Stimulated activated naive CD8-positive, alpha-beta T cell treated with anti-CD3 and anti-CD28 coated beads, Interleukin-15, amount 100 ng/mL, for 72 hours (primary cell): ENCODE measurements at regions not wholly inside any gene's neighbourhood (a gene's known extent, or its start where the extent isn't known, plus 50 kb on each side); places are given as distances from the start of the nearest gene placed in this dataset.

Experiments used
- ATAC-seq: fragments of 150-1000 bp; cut with Tn5 transposase; 2 replicates; pipeline ENCODE4 v1.10.0; 2021; ENCODE audit warnings: mild to moderate bottlenecking, moderate library complexity
- DNase-seq, 2 donors: peaks; one replicate each; pipeline ENCODE4 v3.0.0; 2021 to 2022
- H3K27ac Mint-ChIP-seq, 2 donors: one replicate each; pipeline ENCODE4 v1.8.0; 2022; ENCODE audit warnings: mild to moderate bottlenecking in 2 of 2, mixed read lengths in 2 of 2, moderate library complexity in 2 of 2
- H3K27me3 Mint-ChIP-seq: one replicate; pipeline ENCODE4 v1.8.0; 2022; ENCODE audit warnings: mixed read lengths
- H3K4me1 Mint-ChIP-seq: one replicate; pipeline ENCODE4 v1.8.0; 2022; ENCODE audit warnings: mild to moderate bottlenecking, mixed read lengths
- H3K4me3 Mint-ChIP-seq, 2 donors: one replicate each; pipeline ENCODE4 v1.8.0; 2022; ENCODE audit warnings: mild to moderate bottlenecking in 2 of 2, mixed read lengths in 2 of 2, moderate library complexity in 1 of 2
- H3K9me3 Mint-ChIP-seq, 2 donors: one replicate each; pipeline ENCODE4 v1.8.0; 2022; ENCODE audit warnings: mixed read lengths in 2 of 2

- no peak overlapping the region for H3K27ac Mint-ChIP-seq
- DNase-seq (no peak), ATAC-seq (no peak)
- H3K27me3 Mint-ChIP-seq, result no peaks in the 10 kb centered on the region
- H3K4me1 Mint-ChIP-seq, result no peaks in the 10 kb centered on the region
- H3K9me3 Mint-ChIP-seq, result no peaks in the 10 kb centered on the region
- no peak overlapping the region for H3K4me3 Mint-ChIP-seq
These were observed 389.1 kb downstream of the HAPSTR1 start for GRCh38 chr16:9480503-9480902.

GRCh38 chr16:9481747-9482730 lies 390.6 kb downstream of the HAPSTR1 start:
- no peak overlapping the region for H3K27ac Mint-ChIP-seq
- H3K4me1 Mint-ChIP-seq, result no peaks in the 10 kb centered on the region
- no peak overlapping the region for H3K4me3 Mint-ChIP-seq
- H3K27me3 Mint-ChIP-seq, result no peaks in the 10 kb centered on the region
- ATAC-seq (no peak), DNase-seq (no peak)
- H3K9me3 Mint-ChIP-seq, result no peaks in the 10 kb centered on the region

GRCh38 chr16:9484426-9484825 lies 393.0 kb downstream of the HAPSTR1 start:
- no peaks in the 10 kb centered on the region for H3K27me3 Mint-ChIP-seq
- ATAC-seq, result no peak
- no peaks in the 10 kb centered on the region for H3K4me1 Mint-ChIP-seq
- H3K27ac Mint-ChIP-seq, result no peak overlapping the region
- no peak for DNase-seq
- no peak overlapping the region for H3K4me3 Mint-ChIP-seq
- peaks cover 0 to 5% of the 10 kb centered on the region in 2 donors for H3K9me3 Mint-ChIP-seq

GRCh38 chr16:9484881-9485280 lies 393.4 kb downstream of the HAPSTR1 start:
- DNase-seq (no peak), ATAC-seq (no peak)
- H3K9me3 Mint-ChIP-seq, result peaks cover 0 to 5% of the 10 kb centered on the region in 2 donors
- H3K4me1 Mint-ChIP-seq, result no peaks in the 10 kb centered on the region
- H3K4me3 Mint-ChIP-seq, result no peak overlapping the region
- H3K27me3 Mint-ChIP-seq, result no peaks in the 10 kb centered on the region
- H3K27ac Mint-ChIP-seq, result no peak overlapping the region

GRCh38 chr16:9489835-9490467 lies 398.5 kb downstream of the HAPSTR1 start:
- no peaks in the 10 kb centered on the region for H3K27me3 Mint-ChIP-seq
- DNase-seq (no peak), ATAC-seq (no peak)
- H3K4me1 Mint-ChIP-seq, result no peaks in the 10 kb centered on the region
- no peak overlapping the region for H3K4me3 Mint-ChIP-seq
- no peak overlapping the region for H3K27ac Mint-ChIP-seq
- peaks cover 8 to 12% of the 10 kb centered on the region in 2 donors for H3K9me3 Mint-ChIP-seq

GRCh38 chr16:9495824-9496223 lies 404.4 kb downstream of the HAPSTR1 start:
- H3K9me3 Mint-ChIP-seq, result peaks cover 10 to 13% of the 10 kb centered on the region in 2 donors
- no peaks in the 10 kb centered on the region for H3K27me3 Mint-ChIP-seq
- no peak for ATAC-seq
- H3K27ac Mint-ChIP-seq, result no peak overlapping the region
- H3K4me1 Mint-ChIP-seq, result no peaks in the 10 kb centered on the region
- DNase-seq, result no peak
- H3K4me3 Mint-ChIP-seq, result no peak overlapping the region

- no peak for ATAC-seq
- no peaks in the 10 kb centered on the region for H3K4me1 Mint-ChIP-seq
- no peak for DNase-seq
- H3K27ac Mint-ChIP-seq, result no peak overlapping the region
- H3K4me3 Mint-ChIP-seq, result no peak overlapping the region
- H3K27me3 Mint-ChIP-seq, result no peaks in the 10 kb centered on the region
- H3K9me3 Mint-ChIP-seq, result peaks cover 5 to 6% of the 10 kb centered on the region in 2 donors
These were observed 406.3 kb downstream of the HAPSTR1 start for GRCh38 chr16:9497750-9498149.

- no peak overlapping the region for H3K4me3 Mint-ChIP-seq
- H3K27me3 Mint-ChIP-seq, result no peaks in the 10 kb centered on the region
- no peak for ATAC-seq
- no peak overlapping the region for H3K27ac Mint-ChIP-seq
- DNase-seq, result no peak
- peaks cover 5 to 6% of the 10 kb centered on the region in 2 donors for H3K9me3 Mint-ChIP-seq
- no peaks in the 10 kb centered on the region for H3K4me1 Mint-ChIP-seq
These were observed 408.6 kb downstream of the HAPSTR1 start for GRCh38 chr16:9499941-9500593.

GRCh38 chr16:9500872-9501271 lies 409.4 kb downstream of the HAPSTR1 start:
- no peaks in the 10 kb centered on the region for H3K4me1 Mint-ChIP-seq
- ATAC-seq, result no peak
- H3K9me3 Mint-ChIP-seq, result peaks cover 5 to 6% of the 10 kb centered on the region in 2 donors
- H3K27me3 Mint-ChIP-seq, result no peaks in the 10 kb centered on the region
- DNase-seq, result no peak
- H3K27ac Mint-ChIP-seq, result no peak overlapping the region
- no peak overlapping the region for H3K4me3 Mint-ChIP-seq

- no peaks in the 10 kb centered on the region for H3K4me1 Mint-ChIP-seq
- H3K27me3 Mint-ChIP-seq, result no peaks in the 10 kb centered on the region
- no peak overlapping the region for H3K27ac Mint-ChIP-seq
- no peak overlapping the region for H3K4me3 Mint-ChIP-seq
- DNase-seq (no peak), ATAC-seq (no peak)
- H3K9me3 Mint-ChIP-seq, result peaks cover 5 to 11% of the 10 kb centered on the region in 2 donors
These were observed 412.0 kb downstream of the HAPSTR1 start for GRCh38 chr16:9503251-9503984.

GRCh38 chr16:9508328-9508936 lies 417.0 kb downstream of the HAPSTR1 start:
- Mint-ChIP-seq H3K4me1 (no peaks in the 10 kb centered on the region), H3K27ac (no peak overlapping the region), H3K4me3 (no peak overlapping the region), H3K9me3 (peaks cover 0 to 34% of the 10 kb centered on the region in 2 donors), H3K27me3 (no peaks in the 10 kb centered on the region)
- ATAC-seq (no peak), DNase-seq (no peak)

- no peak overlapping the region for H3K27ac Mint-ChIP-seq
- ATAC-seq (no peak), DNase-seq (no peak)
- H3K9me3 Mint-ChIP-seq, result peaks cover 0 to 37% of the 10 kb centered on the region in 2 donors
- H3K4me3 Mint-ChIP-seq, result no peak overlapping the region
- H3K27me3 Mint-ChIP-seq, result no peaks in the 10 kb centered on the region
- no peaks in the 10 kb centered on the region for H3K4me1 Mint-ChIP-seq
These were observed 418.2 kb downstream of the HAPSTR1 start for GRCh38 chr16:9509663-9510062.

- Mint-ChIP-seq H3K4me3 (no peak overlapping the region), H3K27me3 (no peaks in the 10 kb centered on the region), H3K9me3 (peaks cover 0 to 37% of the 10 kb centered on the region in 2 donors), H3K4me1 (no peaks in the 10 kb centered on the region), H3K27ac (no peak overlapping the region)
- DNase-seq (no peak), ATAC-seq (no peak)
These were observed 419.9 kb downstream of the HAPSTR1 start for GRCh38 chr16:9511389-9511788.

GRCh38 chr16:9516444-9516843 lies 425.0 kb downstream of the HAPSTR1 start:
- ATAC-seq (no peak), DNase-seq (no peak)
- H3K4me1 Mint-ChIP-seq, result no peaks in the 10 kb centered on the region
- H3K27ac Mint-ChIP-seq, result no peak overlapping the region
- peaks cover 0 to 16% of the 10 kb centered on the region in 2 donors for H3K9me3 Mint-ChIP-seq
- no peaks in the 10 kb centered on the region for H3K27me3 Mint-ChIP-seq
- H3K4me3 Mint-ChIP-seq, result no peak overlapping the region

GRCh38 chr16:9518051-9518450 lies 426.6 kb downstream of the HAPSTR1 start:
- Mint-ChIP-seq H3K4me3 (no peak overlapping the region), H3K9me3 (peaks cover 0 to 7% of the 10 kb centered on the region in 2 donors), H3K4me1 (no peaks in the 10 kb centered on the region), H3K27ac (no peak overlapping the region), H3K27me3 (no peaks in the 10 kb centered on the region)
- DNase-seq, result no peak
- no peak for ATAC-seq
